NCI-H2227 (cell line): ENCODE measurements at regions not wholly inside any gene's neighbourhood (a gene's known extent, or its start where the extent isn't known, plus 50 kb on each side); places are given as distances from the start of the nearest gene placed in this dataset.
"Not testable (repeated sequence)": the region's sequence is repeated elsewhere in the genome, so short reads cannot be mapped to it uniquely, and the experiment has no call there.

Source experiments
- DNase-seq: peaks from one replicate; lab custom pipeline; 2025; ENCODE audit not compliant: unreplicated experiment; lab: John Stamatoyannopoulos, UW

DNA sequence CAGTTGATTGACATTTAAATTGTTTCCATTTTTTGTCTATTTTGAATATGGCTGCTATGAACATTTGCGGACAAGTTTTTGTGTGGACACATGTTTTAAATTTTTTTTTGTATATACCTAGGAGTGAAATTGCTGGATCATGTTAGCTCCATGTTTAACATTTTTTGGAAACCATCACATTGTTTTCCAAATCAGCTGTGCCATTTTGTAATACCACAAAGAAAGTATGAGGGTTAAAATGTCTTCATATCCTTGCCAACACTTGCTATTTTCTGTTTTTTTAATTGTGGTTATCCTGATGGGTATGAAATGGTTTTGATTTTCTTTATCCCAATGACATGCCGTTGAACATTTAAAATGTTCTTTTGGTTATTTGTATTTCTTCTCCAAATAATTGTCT, 52.1 kb downstream of the CARTPT start:
- DNase-seq: no peak

GRCh38 chr5:71778678-71779276, 59.7 kb downstream of the CARTPT start:
- DNase-seq: peak; percentile 67

DNA sequence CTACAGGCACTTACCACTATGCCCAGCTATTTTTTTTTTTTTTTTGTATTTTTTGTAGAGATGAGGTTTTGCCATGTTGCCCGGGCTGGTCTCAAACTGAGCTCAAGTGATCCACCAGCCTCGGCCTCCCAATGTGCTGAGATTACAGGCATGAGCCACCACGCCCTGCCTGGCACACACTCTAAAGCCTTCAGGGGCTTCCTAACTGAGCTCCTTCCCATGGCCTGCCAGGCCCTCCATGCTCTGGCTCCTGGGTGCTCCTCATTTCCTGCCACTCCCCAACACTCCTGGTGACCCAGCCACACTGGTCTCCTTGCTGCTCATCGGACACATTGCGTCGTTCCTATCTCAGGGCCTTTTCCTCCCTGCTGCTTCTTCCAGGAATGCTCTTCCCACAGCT, 61.5 kb downstream of the CARTPT start:
- DNase-seq: no peak

- no peak for DNase-seq
Observed at GRCh38 chr5:71782393-71782770, 63.3 kb downstream of the CARTPT start.

GRCh38 chr5:71782771-71783770, 64.0 kb downstream of the CARTPT start:
- DNase-seq: peak; percentile 83

- DNase-seq: no peak
Observed at GRCh38 chr5:71783891-71784290, 64.8 kb downstream of the CARTPT start.

- no peak for DNase-seq
Observed at GRCh38 chr5:71786337-71787055, 67.4 kb downstream of the CARTPT start.

- DNase-seq: no peak
Observed at GRCh38 chr5:71788794-71789193, 69.7 kb downstream of the CARTPT start.

DNA sequence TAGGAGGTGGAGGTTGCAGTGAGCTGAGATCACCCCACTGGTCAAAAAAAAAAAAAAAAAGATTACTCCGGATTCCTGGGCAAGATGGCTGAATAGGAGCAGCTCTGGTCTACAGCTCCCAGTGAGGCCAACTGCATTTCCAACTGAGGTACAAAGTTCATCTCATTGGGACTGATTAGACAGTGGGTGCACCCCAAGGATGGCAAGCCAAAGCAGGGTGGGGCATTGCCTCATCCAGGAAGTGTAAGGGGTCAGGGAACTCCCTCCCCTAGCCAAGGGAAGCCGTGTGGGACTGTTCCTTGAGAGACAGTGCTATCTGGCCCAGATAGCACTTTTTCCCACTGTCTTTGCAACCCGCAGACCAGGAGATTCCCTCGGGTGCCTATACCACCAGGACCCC, 70.7 kb downstream of the CARTPT start:
- DNase-seq: no peak

DNA sequence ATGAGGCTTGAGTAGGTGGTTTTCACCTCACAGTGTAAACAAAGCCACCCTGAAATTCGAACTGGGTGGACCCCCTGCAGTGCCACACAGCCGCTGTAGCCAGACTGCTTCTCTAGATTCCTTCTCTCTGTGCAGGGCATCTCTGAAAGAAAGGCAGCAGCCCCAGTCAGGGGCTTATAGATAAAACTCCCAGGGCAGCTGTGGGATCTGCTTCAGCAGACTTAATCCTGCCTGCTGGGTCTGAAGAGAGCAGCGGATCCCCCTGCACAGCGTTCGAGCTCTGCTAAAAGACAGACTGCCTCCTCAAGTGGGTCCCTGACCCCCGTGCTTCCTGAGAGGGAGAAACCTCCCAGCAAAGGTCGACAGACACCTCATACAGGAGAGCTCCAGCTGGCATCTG, 71.4 kb downstream of the CARTPT start:
- no peak for DNase-seq

- not testable (repeated sequence) for DNase-seq
Observed at GRCh38 chr5:71792041-71792440, 73.0 kb downstream of the CARTPT start.

DNA sequence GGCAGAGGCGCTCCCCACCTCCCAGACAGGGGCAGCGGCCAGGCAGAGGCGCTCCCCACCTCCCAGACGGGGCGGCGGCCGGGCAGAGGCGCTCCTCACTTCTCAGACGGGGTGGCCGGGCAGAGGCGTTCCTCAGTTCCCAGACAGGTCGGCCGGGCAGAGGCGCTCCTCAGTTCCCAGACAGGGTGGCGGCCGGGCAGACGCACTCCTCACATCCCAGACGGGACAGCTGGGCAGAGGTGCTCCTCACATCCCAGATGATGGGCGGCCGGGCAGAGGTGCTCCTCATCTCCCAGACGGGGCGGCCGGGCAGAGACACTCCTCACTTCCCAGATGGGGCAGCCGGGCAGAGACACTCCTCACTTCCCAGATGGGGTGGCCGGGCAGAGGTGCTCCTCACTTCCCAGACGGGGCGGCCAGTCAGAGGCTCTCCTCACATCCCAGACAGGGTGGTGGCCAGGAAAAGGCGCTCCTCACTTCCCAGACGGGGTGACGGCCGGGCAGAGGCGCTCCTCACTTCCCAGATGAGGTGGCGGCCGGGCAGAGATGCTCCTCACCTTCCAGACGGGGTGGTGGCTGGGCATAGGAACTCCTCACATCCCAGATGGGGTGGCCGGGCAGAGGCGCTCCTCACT, 75.1 kb downstream of the CARTPT start:
- DNase-seq: no peak

- no peak for DNase-seq
Observed at GRCh38 chr5:71802673-71803072, 83.6 kb downstream of the CARTPT start.

- DNase-seq: no peak
Observed at GRCh38 chr5:71806711-71807110, 87.6 kb downstream of the CARTPT start.

DNA sequence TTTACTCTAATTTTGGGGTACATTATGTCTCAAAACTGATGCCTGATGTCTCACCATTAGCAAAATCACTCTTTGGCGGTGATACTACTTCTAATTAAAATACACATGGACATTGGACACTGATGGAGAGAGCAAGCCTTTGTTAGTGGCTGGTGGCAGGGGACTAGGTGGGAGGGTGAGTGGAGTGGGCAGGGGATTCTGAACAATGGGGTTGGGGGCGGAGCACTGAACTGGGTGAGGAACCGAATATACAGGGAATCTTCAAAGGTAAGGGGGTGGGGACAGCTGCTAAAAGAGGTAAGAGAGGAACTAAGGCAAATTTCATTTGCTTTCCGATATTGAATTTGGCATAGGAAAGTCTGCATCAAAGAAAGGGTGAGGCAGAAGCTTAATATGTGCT, 88.8 kb downstream of the CARTPT start:
- no peak for DNase-seq

- DNase-seq: no peak
Observed at GRCh38 chr5:71809446-71809845, 90.4 kb downstream of the CARTPT start.

DNA sequence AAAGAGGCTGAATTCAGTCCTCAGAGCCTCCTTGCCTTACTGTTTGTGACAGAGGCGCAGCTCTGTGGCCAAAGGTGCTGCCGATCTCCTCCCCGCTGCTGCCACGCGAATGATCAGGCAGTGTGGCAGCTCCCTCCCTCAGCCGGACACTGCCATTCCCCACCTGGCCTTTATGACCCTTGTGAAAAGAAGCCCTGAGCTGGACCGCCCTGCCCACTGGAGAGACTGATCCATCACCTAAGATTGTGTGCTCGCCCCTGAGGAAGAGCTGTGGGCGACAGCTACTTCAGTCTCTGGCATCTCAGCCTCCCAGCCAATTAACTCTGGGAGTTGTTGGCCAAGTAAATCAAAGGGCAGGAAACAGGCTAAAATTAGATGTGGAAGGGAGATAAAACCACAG, 90.9 kb downstream of the CARTPT start:
- peak; percentile 1 for DNase-seq

GRCh38 chr5:71810471-71811195, 91.6 kb downstream of the CARTPT start:
- DNase-seq: no peak

GRCh38 chr5:71811779-71812178, 92.7 kb downstream of the CARTPT start:
- DNase-seq: no peak

DNA sequence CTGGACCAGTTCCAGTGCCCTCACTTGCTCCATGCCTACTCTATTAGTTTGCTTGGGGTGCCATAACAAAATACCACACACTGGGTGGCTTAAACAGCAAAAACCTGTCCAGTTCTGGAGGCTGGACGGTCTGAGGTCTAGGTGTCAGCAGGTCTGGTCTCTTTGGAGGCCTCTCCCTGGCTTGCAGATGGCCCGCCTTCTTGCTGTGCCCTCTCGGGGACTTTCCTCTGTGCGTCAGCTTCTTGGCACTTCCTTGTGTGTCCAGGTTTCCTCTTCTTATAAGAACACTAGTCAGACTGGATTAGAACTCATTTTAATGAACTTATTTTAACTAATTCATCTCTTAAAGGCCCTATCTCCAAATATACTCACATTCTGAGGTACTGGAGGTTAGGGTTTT, 97.2 kb downstream of the CARTPT start:
- no peak for DNase-seq

DNA sequence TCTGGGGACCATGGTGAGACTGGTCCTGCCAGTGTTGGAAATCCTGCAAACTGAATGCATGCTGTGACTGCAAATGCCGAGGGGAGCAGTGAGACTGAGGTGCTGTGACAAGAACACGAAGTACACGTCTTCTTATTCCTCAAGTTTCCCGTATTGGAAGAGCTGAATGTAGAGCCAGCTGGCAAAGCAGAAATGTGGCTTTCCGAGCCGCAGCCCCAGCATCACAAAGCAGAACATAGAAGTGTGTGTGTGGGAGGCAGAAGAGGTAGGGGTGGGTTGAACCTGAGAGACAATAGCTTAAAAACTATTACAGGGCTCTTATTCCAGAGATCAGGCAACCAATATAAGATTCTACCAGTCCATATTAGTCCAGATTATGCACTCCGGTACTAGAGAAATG, 98.8 kb downstream of the CARTPT start:
- DNase-seq: no peak
